ENCODE measurements at regions not wholly inside any gene's neighbourhood (a gene's known extent, or its start where the extent isn't known, plus 50 kb on each side); places are given as distances from the start of the nearest gene placed in this dataset.

GRCh38 chr5:42887097-42887496, 75.4 kb upstream of the SELENOP start:
- no peak for TF ChIP-seq CTCF (optimal IDR thresholded peaks at IDR 0.05 in 1 of 3, IDR thresholded peaks at IDR 0.05 in 1 of 3, conservative IDR thresholded peaks at IDR 0.05 in 1 of 3; ENCODE audit: extremely low read depth in 1 of 3, insufficient read depth in 2 of 3, low read length in 3 of 3)
- TF ChIP-seq EZH2 (IDR thresholded peaks at IDR 0.05; ENCODE audit: low read length): no peak

Data from keratinocyte (primary cell).